GM19455 (cell line): ENCODE measurements at regions not wholly inside any gene's neighbourhood (a gene's known extent, or its start where the extent isn't known, plus 50 kb on each side); places are given as distances from the start of the nearest gene placed in this dataset.
"Not testable (repeated sequence)": the region's sequence is repeated elsewhere in the genome, so short reads cannot be mapped to it uniquely, and the experiment has no call there.

ENCODE experiments used
- ATAC-seq: cut with Tn5 transposase; IDR thresholded peaks from one replicate; pipeline ENCODE4 v1.9.1; 2021; ENCODE audit not compliant: unreplicated experiment

GRCh38 chr18:25587545-25587944 is 235.6 kb upstream of the ZNF521 start:
- ATAC-seq = no peak

DNA sequence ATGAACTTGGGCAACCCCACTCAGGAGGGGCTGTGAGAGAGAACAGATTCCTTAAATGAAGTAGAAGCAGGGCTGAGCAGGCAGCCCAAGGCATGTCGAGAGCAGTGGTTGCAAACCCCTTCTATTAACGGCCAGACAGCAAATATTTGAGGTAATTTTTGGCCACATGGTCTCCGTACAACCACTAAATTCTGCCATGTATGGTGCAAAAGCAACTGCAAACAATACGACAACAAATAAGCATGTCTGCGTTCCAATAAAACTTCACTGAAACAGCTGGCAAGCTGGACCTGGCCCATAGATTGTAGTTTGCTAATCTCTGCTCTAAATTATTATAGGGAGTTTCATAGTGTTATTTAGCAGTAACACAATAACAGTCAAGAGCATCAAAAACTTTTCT is 217.0 kb upstream of the ZNF521 start:
- no peak for ATAC-seq

DNA sequence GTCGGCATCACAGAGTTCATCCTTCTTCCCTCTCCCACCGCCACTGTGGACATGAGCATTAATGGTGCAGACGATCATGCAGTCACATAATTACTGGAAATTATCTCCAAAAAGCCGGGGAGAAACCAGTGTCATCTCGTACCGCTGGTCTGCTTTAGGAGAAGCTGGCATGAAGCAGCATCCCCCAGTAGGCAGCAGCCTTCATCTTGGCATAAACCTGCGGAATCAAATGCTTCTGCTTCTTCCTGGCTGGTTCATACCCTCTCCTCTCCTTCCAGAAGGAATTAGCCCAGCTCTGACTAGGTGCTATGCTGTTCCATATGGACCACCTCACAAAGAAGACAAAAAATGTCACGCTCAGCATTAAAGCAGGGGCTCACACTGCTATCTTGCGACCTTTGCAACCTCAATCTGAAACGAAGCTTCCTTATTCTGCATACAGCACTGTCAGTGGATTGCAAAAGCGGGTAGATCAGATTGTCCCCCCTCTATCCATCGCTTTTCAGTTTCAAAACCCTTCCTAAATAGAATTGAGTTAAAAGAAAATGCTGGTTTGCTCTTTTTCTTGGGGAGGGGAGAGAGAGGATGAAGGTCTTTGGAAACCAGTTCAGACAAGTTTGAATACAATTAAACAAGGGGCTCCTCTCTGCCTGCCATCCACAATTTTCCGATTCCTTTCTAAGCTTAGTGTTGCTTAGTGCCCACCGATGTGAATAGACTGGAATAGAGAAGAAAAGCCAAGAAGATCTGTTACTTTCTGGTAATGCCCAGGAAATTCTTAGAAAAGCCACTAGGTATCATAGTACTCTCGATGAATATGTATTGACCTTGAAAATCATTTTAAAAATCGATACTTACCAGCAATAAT is 212.1 kb upstream of the ZNF521 start:
- no peak for ATAC-seq

DNA sequence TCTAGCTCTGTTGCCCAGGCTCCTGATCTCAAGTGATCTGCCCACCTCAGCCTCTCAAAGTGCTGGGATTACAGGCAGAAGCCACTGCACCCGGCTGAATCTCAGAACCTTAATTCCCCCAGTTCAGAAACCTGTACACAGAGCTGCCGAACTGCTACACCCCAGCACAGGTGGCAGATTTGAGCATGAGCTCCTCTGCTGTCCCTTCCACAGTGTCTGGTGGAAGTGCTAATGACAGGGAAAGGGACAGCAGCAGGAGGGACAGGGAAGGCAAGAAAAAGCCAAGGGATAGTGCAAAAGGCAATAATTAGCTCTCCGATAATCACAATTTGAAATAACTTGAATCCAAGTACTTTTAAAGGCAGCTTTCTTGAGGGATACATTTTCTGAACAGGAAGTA is 211.4 kb upstream of the ZNF521 start:
- ATAC-seq = no peak

DNA sequence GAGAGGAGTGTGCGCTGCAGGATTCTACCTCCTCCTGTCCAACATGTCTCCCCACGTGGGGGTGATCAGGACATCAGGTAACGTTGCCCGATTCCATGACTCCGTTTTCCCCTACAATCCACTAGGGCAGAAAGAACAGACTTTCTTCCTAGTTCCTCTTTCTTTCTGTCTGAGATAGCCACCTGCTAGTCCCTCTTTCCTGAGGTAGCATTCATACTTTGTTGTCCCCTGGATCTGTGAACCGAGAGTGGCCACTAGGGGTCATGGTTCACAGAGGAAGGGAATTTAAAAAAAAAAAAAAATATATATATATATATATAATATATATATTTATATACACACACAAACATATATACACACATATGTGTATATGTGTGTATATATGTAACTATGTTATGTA is 210.0 kb upstream of the ZNF521 start:
- no peak for ATAC-seq

GRCh38 chr18:25560369-25560768 is 208.4 kb upstream of the ZNF521 start:
- no peak for ATAC-seq

- ATAC-seq = no peak
Observed at GRCh38 chr18:25557011-25557410, 205.0 kb upstream of the ZNF521 start.

DNA sequence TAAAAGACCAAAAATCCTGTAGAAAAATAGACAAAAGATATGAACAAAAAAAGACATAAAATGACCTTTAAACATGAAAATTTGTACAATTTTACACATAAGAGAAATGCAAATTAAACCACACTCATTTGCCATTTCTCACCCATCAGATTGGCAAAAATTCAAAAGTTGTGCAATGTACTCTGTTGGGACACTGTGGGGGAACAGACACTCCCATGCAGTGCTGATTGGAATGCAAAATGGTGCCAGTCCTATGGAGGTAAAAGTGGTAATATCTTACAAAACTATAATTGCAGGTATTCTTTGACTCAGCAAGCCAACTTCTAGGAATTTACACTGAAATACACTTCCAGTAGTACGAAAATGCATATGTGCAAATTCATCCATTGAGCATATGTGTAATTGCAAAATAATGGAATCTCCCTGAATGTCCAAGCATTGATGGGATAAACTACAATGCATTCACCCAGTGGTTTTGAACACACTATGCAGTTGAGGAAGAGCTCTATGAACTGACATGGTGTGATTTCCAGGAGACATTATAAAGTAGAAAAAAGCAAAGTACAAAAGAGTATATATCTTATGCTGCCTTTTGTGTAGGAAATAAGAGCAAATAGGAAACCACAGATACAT is 201.8 kb upstream of the ZNF521 start:
- no peak for ATAC-seq

- no peak for ATAC-seq
Observed at GRCh38 chr18:25544546-25545287, 192.8 kb upstream of the ZNF521 start.

DNA sequence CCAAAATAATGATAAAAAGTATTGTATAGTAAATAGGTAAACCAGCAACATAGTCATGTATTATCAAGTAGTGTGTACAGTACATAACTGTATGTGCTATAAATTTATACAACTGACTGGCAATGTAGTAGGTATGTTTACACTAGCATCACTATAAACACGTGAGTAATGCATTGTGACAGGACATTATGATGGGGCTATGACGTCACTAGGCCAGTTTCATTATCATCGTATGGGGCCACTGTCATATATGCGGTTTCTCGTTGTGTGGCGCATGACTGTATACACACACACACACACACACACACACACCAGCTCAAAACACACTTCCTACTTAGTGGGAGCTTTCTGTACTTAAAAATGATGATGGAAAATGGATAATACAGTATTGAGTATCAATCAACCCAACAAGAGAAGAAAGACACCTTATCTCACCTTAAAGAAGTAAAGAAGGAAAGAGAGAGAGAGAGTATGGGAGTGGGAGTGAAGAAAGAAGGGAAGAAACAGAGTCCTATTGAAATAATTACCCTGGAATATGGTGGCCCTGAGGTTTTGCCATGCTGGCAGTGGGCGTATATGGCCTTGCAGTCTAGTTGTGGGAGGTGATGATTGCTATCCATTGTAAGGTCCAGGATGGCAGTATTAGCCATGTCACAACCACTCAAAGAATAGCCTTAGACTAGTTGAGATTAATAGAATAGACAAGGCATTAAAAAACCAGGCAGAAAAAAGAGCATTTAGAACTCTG is 186.4 kb upstream of the ZNF521 start:
- ATAC-seq = no peak

- no peak for ATAC-seq
Observed at GRCh38 chr18:25535495-25535894, 183.5 kb upstream of the ZNF521 start.

- ATAC-seq = no peak
Observed at GRCh38 chr18:25534401-25534800, 182.4 kb upstream of the ZNF521 start.

GRCh38 chr18:25533218-25533617 is 181.3 kb upstream of the ZNF521 start:
- ATAC-seq = no peak

DNA sequence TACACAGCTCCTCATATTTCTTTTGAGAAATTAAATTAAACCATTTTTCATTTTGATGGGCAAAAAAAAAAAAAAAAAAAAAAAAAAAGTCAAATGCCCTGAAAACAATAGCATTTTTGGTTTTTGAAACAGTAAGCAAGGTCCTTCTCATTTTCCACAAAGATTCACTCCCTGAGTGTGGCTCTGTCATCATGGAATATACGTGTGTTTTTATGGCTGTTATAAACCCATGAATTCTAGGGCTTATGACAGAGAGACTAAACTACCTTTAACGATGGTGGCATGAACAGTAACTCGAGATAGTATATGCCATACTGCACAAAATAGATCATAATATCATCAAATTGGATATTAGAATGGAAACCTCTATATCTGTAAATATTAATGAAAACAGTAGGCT is 179.2 kb upstream of the ZNF521 start:
- no peak for ATAC-seq

- ATAC-seq = not testable (repeated sequence)
Observed at GRCh38 chr18:25525789-25526188, 173.8 kb upstream of the ZNF521 start.

DNA sequence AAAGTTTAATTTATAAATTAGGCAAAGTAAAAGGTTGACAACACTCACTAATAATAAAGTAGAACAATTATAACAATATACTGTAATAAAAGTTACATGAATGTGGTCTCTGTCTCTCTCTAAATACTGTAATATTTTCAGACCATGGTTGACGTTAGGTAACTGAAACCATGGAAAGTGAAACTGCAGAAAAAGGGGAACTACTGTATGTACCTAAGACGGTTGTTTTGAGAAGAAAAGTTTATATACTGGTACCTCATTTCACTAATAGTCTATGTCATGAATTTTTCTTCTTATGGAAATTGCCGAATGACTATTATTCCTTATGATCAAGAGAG is 166.7 kb upstream of the ZNF521 start:
- ATAC-seq = peak; percentile 96

GRCh38 chr18:25517881-25518715 is 166.1 kb upstream of the ZNF521 start:
- peak; percentile 27 for ATAC-seq

- ATAC-seq = no peak
Observed at GRCh38 chr18:25516747-25517498, 165.0 kb upstream of the ZNF521 start.

GRCh38 chr18:25516121-25516520 is 164.2 kb upstream of the ZNF521 start:
- no peak for ATAC-seq

GRCh38 chr18:25510096-25510495 is 158.1 kb upstream of the ZNF521 start:
- no peak for ATAC-seq
